T-cell (primary cell): ENCODE measurements at regions not wholly inside any gene's neighbourhood (a gene's known extent, or its start where the extent isn't known, plus 50 kb on each side); places are given as distances from the start of the nearest gene placed in this dataset.

Experiments used
- ATAC-seq, 4 experiments: fragments of 200-7000 bp in 3 of 4; fragments of 150-1000 bp in 1 of 4; cut with Tn5 transposase; replicated peaks in 1 of 4; 1 replicate in 3 of 4; 2 replicates in 1 of 4; pipeline ENCODE4 v1.10.0; 2021; ENCODE audit warnings: moderate library complexity in 3 of 4, mild to moderate bottlenecking in 2 of 4, moderate number of reproducible peaks in 1 of 4
- CTCF ChIA-PET, 2 donors: fragments of 300-600 bp; sonication (Branson Sonifier 250); formaldehyde crosslinking; loops; one replicate each; lab custom pipeline; 2022; ENCODE audit warnings: antibody characterized with exemption in 2 of 2; lab: Charles Lee
- POLR2A ChIA-PET, 2 donors: fragments of 300-600 bp; sonication (Branson Sonifier 250); formaldehyde crosslinking; loops; one replicate each; lab custom pipeline; 2022; ENCODE audit warnings: antibody characterized with exemption in 2 of 2; lab: Charles Lee
- DNase-seq, 35 experiments: peaks; one replicate each; pipeline versions ENCODE4 v3.0.0 to v3.0.0-alpha.2; 2013 to 2023
- H3K27ac ChIP-seq: one replicate; pipeline ENCODE4 v1.5.1; 2013; ENCODE audit warnings: low read length
- H3K27me3 ChIP-seq, 2 experiments: replicated peaks in 1 of 2; 1 replicate in 1 of 2; 2 replicates in 1 of 2; pipeline versions ENCODE4 v1.6.1 to v1.7.0; 2013; ENCODE audit warnings: low read length in 1 of 2, mixed read lengths in 1 of 2; ENCODE audit not compliant: control insufficient read depth in 2 of 2, insufficient read depth in 2 of 2; ENCODE audit errors: extremely low read depth in 1 of 2
- H3K36me3 ChIP-seq, 2 donors: 1 replicate in 1 of 2; 2 replicates in 1 of 2; pipeline versions ENCODE4 v1.6.1 to v1.7.0; 2013; ENCODE audit warnings: low read length in 1 of 2; ENCODE audit not compliant: control insufficient read depth in 2 of 2, insufficient read depth in 1 of 2; ENCODE audit errors: extremely low read depth in 1 of 2
- H3K4me1 ChIP-seq, 2 experiments: 1 replicate in 1 of 2; 2 replicates in 1 of 2; pipeline versions ENCODE4 v1.6.1 to v1.7.0; 2013; ENCODE audit warnings: low read length in 2 of 2, mixed read lengths in 1 of 2; ENCODE audit not compliant: insufficient read depth in 2 of 2, control insufficient read depth in 1 of 2; ENCODE audit errors: extremely low read depth in 1 of 2
- H3K4me3 ChIP-seq, 2 donors: 1 replicate in 1 of 2; 2 replicates in 1 of 2; pipeline versions ENCODE4 v1.5.1 to v1.7.0; 2013; ENCODE audit warnings: mild to moderate bottlenecking in 2 of 2, low read length in 1 of 2, moderate library complexity in 1 of 2; ENCODE audit not compliant: control insufficient read depth in 1 of 2; ENCODE audit errors: extremely low read depth in 1 of 2
- H3K9me3 ChIP-seq: 2 replicates; pipeline ENCODE4 v1.7.0; 2013
- H3K27ac Mint-ChIP-seq, 2 donors: one replicate each; pipeline ENCODE4 v1.8.0; 2020 to 2021; ENCODE audit warnings: mild to moderate bottlenecking in 2 of 2, mixed read lengths in 2 of 2
- H3K27me3 Mint-ChIP-seq, 2 donors: one replicate each; pipeline ENCODE4 v1.8.0; 2021 to 2022; ENCODE audit warnings: mixed read lengths in 2 of 2
- H3K36me3 Mint-ChIP-seq: one replicate; pipeline ENCODE4 v1.8.0; 2021; ENCODE audit warnings: mixed read lengths
- H3K4me1 Mint-ChIP-seq, 3 donors: one replicate each; pipeline ENCODE4 v1.8.0; 2020 to 2022; ENCODE audit warnings: mixed read lengths in 3 of 3, mild to moderate bottlenecking in 1 of 3
- H3K4me3 Mint-ChIP-seq, 3 donors: one replicate each; pipeline ENCODE4 v1.8.0; 2020 to 2022; ENCODE audit warnings: mild to moderate bottlenecking in 3 of 3, mixed read lengths in 3 of 3, moderate library complexity in 3 of 3
- H3K9me3 Mint-ChIP-seq, 3 donors: one replicate each; pipeline ENCODE4 v1.8.0; 2020 to 2022; ENCODE audit warnings: mixed read lengths in 3 of 3
- WGBS: methylation state at CpG from one replicate; pipeline ENCODE4 v1.1.5; 2013; ENCODE audit warnings: missing lambda C conversion rate; ENCODE audit not compliant: insufficient coverage; 5-methylcytosine and 5-hydroxymethylcytosine counted together

DNA sequence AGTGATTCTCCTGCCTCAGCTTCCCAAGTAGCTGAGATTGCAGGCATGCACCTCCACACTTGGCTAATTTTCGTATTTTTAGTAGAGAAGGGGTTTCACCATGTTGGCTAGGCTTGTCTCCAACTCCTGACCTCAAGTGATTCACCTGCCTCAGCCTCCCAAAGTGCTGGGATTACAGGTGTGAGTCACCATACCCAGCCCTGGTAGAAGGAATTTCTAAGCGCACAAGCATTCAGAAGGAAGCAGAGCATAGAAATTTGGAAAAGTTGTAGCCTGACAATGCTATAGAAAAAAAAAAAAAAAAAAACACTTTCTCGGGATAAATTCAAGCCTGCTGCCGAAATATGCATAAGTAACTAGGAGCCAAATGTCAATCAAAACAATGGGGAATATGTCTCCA, 249.4 kb downstream of the GRB14 start:
- no peaks in the 10 kb centered on the region for H3K36me3 ChIP-seq
- DNase-seq (no peak), ATAC-seq (no peak)
- Mint-ChIP-seq H3K9me3 (peaks cover 4 to 20% (median 11%) of the 10 kb centered on the region in 3 donors), H3K4me3 (no peak overlapping the region), H3K27ac (no peak overlapping the region), H3K4me1 (no peaks in the 10 kb centered on the region), H3K27me3 (no peaks in the 10 kb centered on the region), H3K36me3 (no peaks in the 10 kb centered on the region)
- no peak overlapping the region for H3K4me3 ChIP-seq
- no peaks in the 10 kb centered on the region for H3K4me1 ChIP-seq
- ChIA-PET POLR2A (no interaction called here), CTCF (no interaction called here)
- no peak overlapping the region for H3K27ac ChIP-seq
- no peaks in the 10 kb centered on the region for H3K27me3 ChIP-seq
- H3K9me3 ChIP-seq: no peaks in the 10 kb centered on the region
- no CpG with 5 or more reads among the region's 4 CpGs for WGBS

DNA sequence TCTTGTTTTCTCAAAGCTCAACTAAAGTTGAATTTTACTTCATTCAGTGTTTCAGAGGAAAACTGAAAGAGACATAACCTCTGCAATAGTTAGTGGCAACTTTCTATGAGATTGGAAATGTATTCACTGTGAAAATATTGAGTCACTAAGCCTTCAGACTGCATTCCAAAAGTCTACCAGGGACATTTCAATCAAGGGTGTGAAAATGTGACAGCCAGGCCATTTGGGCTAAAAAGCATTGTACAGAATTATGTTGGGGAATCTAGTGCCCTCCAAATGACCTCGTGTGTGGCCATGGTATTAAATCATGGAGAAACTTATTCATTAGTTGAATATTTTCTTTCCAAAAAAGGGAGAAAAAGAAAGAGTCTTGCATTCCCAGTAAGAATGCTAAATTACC, 251.9 kb downstream of the GRB14 start:
- H3K27me3 Mint-ChIP-seq: no peaks in the 10 kb centered on the region
- Histone ChIP-seq H3K27me3 (no peaks in the 10 kb centered on the region), H3K4me3 (no peak overlapping the region), H3K36me3 (no peaks in the 10 kb centered on the region), H3K9me3 (no peaks in the 10 kb centered on the region), H3K27ac (no peak overlapping the region), H3K4me1 (no peaks in the 10 kb centered on the region)
- H3K4me3 Mint-ChIP-seq: no peak overlapping the region
- H3K9me3 Mint-ChIP-seq: peaks cover 4 to 20% (median 11%) of the 10 kb centered on the region in 3 donors
- WGBS: no CpG with 5 or more reads among the region's 1 CpG
- no peaks in the 10 kb centered on the region for H3K36me3 Mint-ChIP-seq
- DNase-seq (no peak), ATAC-seq (no peak)
- CTCF ChIA-PET: no interaction called here
- H3K4me1 Mint-ChIP-seq: no peaks in the 10 kb centered on the region
- POLR2A ChIA-PET: no interaction called here
- no peak overlapping the region for H3K27ac Mint-ChIP-seq

- H3K4me3 ChIP-seq: no peak overlapping the region
- H3K9me3 ChIP-seq: no peaks in the 10 kb centered on the region
- ChIA-PET POLR2A (no interaction called here), CTCF (no interaction called here)
- Mint-ChIP-seq H3K27ac (no peak overlapping the region), H3K4me3 (no peak overlapping the region), H3K4me1 (no peaks in the 10 kb centered on the region), H3K27me3 (no peaks in the 10 kb centered on the region), H3K36me3 (no peaks in the 10 kb centered on the region), H3K9me3 (peaks cover 2 to 20% (median 11%) of the 10 kb centered on the region in 3 donors)
- DNase-seq (no peak), ATAC-seq (no peak)
- H3K4me1 ChIP-seq: no peaks in the 10 kb centered on the region
- H3K27me3 ChIP-seq: no peaks in the 10 kb centered on the region
- no CpG with 5 or more reads among the region's 2 CpGs for WGBS
- no peak overlapping the region for H3K27ac ChIP-seq
- no peaks in the 10 kb centered on the region for H3K36me3 ChIP-seq
Observed at GRCh38 chr2:164368896-164369295, 252.4 kb downstream of the GRB14 start.

GRCh38 chr2:164363646-164364045, 257.6 kb downstream of the GRB14 start:
- Mint-ChIP-seq H3K9me3 (peaks cover 3 to 17% (median 7%) of the 10 kb centered on the region in 3 donors), H3K36me3 (no peaks in the 10 kb centered on the region), H3K4me1 (no peaks in the 10 kb centered on the region), H3K4me3 (no peak overlapping the region), H3K27me3 (no peaks in the 10 kb centered on the region), H3K27ac (no peak overlapping the region)
- DNase-seq (no peak), ATAC-seq (no peak)
- CTCF ChIA-PET: no interaction called here
- POLR2A ChIA-PET: no interaction called here
- Histone ChIP-seq H3K9me3 (no peaks in the 10 kb centered on the region), H3K4me3 (no peak overlapping the region), H3K4me1 (no peaks in the 10 kb centered on the region), H3K27ac (no peak overlapping the region), H3K27me3 (no peaks in the 10 kb centered on the region), H3K36me3 (no peaks in the 10 kb centered on the region)

- Mint-ChIP-seq H3K27me3 (no peaks in the 10 kb centered on the region), H3K36me3 (no peaks in the 10 kb centered on the region), H3K4me1 (no peaks in the 10 kb centered on the region), H3K27ac (no peak overlapping the region), H3K4me3 (no peak overlapping the region), H3K9me3 (peaks cover 0 to 9% (median 2%) of the 10 kb centered on the region in 3 donors)
- no peaks in the 10 kb centered on the region for H3K36me3 ChIP-seq
- H3K4me3 ChIP-seq: no peak overlapping the region
- POLR2A ChIA-PET: interaction anchor here in 1 of 2 donors (0.6 kb wide), 1 partner anchor 46 kb away, joined by 3 read pairs; no protein-coding TSS in a partner anchor
- no peaks in the 10 kb centered on the region for H3K27me3 ChIP-seq
- H3K9me3 ChIP-seq: no peaks in the 10 kb centered on the region
- CTCF ChIA-PET: interaction anchor here in 1 of 2 donors (0.6 kb wide), 1 partner anchor 943 kb away, joined by 3 read pairs; no protein-coding TSS in a partner anchor
- ATAC-seq (no peak), DNase-seq (no peak)
- H3K27ac ChIP-seq: no peak overlapping the region
- WGBS: no CpG with 5 or more reads among the region's 2 CpGs
- H3K4me1 ChIP-seq: no peaks in the 10 kb centered on the region
Observed at GRCh38 chr2:164351536-164351935, 269.7 kb downstream of the GRB14 start.

GRCh38 chr2:164335947-164336346, 285.3 kb downstream of the GRB14 start:
- no peaks in the 10 kb centered on the region for H3K9me3 ChIP-seq
- no peaks in the 10 kb centered on the region for H3K4me1 Mint-ChIP-seq
- ChIA-PET CTCF (no interaction called here), POLR2A (no interaction called here)
- H3K4me3 Mint-ChIP-seq: no peak overlapping the region
- H3K27ac Mint-ChIP-seq: no peak overlapping the region
- WGBS: 100% methylated on average over 1 of the region's 2 CpGs
- no peak for ATAC-seq
- no peaks in the 10 kb centered on the region for H3K27me3 ChIP-seq
- no peaks in the 10 kb centered on the region for H3K4me1 ChIP-seq
- H3K4me3 ChIP-seq: no peak overlapping the region
- H3K27me3 Mint-ChIP-seq: no peaks in the 10 kb centered on the region
- H3K36me3 Mint-ChIP-seq: no peaks in the 10 kb centered on the region
- no peak overlapping the region for H3K27ac ChIP-seq
- H3K9me3 Mint-ChIP-seq: peaks cover 5 to 27% (median 13%) of the 10 kb centered on the region in 3 donors
- H3K36me3 ChIP-seq: no peaks in the 10 kb centered on the region
- no peak for DNase-seq

GRCh38 chr2:164335128-164335527, 286.2 kb downstream of the GRB14 start:
- Histone ChIP-seq H3K27me3 (no peaks in the 10 kb centered on the region), H3K9me3 (no peaks in the 10 kb centered on the region), H3K27ac (no peak overlapping the region), H3K4me1 (no peaks in the 10 kb centered on the region), H3K4me3 (no peak overlapping the region), H3K36me3 (no peaks in the 10 kb centered on the region)
- POLR2A ChIA-PET: no interaction called here
- Mint-ChIP-seq H3K9me3 (peaks cover 5 to 26% (median 13%) of the 10 kb centered on the region in 3 donors), H3K4me1 (no peaks in the 10 kb centered on the region), H3K27me3 (no peaks in the 10 kb centered on the region), H3K27ac (no peak overlapping the region), H3K4me3 (no peak overlapping the region), H3K36me3 (no peaks in the 10 kb centered on the region)
- DNase-seq: no peak
- ATAC-seq: no peak
- CTCF ChIA-PET: no interaction called here
- whole genome bisulfite sequencing: no CpG with 5 or more reads among the region's 2 CpGs
